Psoas muscle (tissue), 7 donors: ENCODE measurements at regions not wholly inside any gene's neighbourhood (a gene's known extent, or its start where the extent isn't known, plus 50 kb on each side); places are given as distances from the start of the nearest gene placed in this dataset.

Experiments used
- ATAC-seq, 4 donors: fragments of 200-7000 bp; cut with Tn5 transposase; one replicate each; pipeline ENCODE4 v1.9.1; 2020; ENCODE audit warnings: moderate library complexity in 3 of 4, mild to moderate bottlenecking in 2 of 4
- DNase-seq, 2 donors: peaks; one replicate each; pipeline ENCODE4 v3.0.0-alpha.2; 2020
- H3K27ac ChIP-seq: fragments of 200-600 bp; one replicate; pipeline ENCODE4 v1.8.0; 2022
- H3K27me3 ChIP-seq, 3 donors: fragments of 200-600 bp in 1 of 3; one replicate each; pipeline versions ENCODE4 v1.6.1 to v1.8.0; 2013 to 2022; ENCODE audit warnings: low read length in 2 of 3, mild to moderate bottlenecking in 2 of 3, moderate library complexity in 1 of 3; ENCODE audit not compliant: insufficient read depth in 3 of 3
- H3K36me3 ChIP-seq, 2 donors: fragments of 200-600 bp in 1 of 2; one replicate each; pipeline versions ENCODE4 v1.6.1 to v1.8.0; 2013 to 2022; ENCODE audit warnings: low read depth in 1 of 2, mild to moderate bottlenecking in 1 of 2, moderate library complexity in 1 of 2; ENCODE audit not compliant: insufficient read depth in 1 of 2
- H3K4me1 ChIP-seq: fragments of 200-600 bp; one replicate; pipeline ENCODE4 v1.8.0; 2022
- H3K4me3 ChIP-seq: fragments of 200-600 bp; one replicate; pipeline ENCODE4 v1.8.0; 2022; ENCODE audit warnings: mild to moderate bottlenecking
- H3K9me3 ChIP-seq: fragments of 200-600 bp; one replicate; pipeline ENCODE4 v1.8.0; 2022
- WGBS, 3 donors: extraction: QIAGEN DNeasy Blood & Tissue Kit; methylation state at CpG; one replicate each; pipeline versions ENCODE4 v1.1.6 to v1.1.7; 2013; 5-methylcytosine and 5-hydroxymethylcytosine counted together
- intact Hi-C, 2 donors: fragments of 100-400 bp; cut with DNase I; formaldehyde crosslinking; loops; one replicate each; pipeline versions ENCODE4 v1.11.0 to v1.14.2; 2022
- TF ChIP-seq, protein P1 (sequence below): fragments of 200-600 bp; IDR thresholded peaks from one replicate; pipeline ENCODE4 v1.8.0; 2022; ENCODE audit warnings: antibody characterized with exemption
- donor health status: healthy with polysubstance abuse.
- donor health status: DM: no; HTN: no; CAD: no; lungs with moderate emphysema.
- donor health status: Bipolar disorder and iron deficiency.
- donor health status: healthy.
- donor health status: DM: yes; HTN: yes; CAD: no.
- donor health status: DM: no; HTN: no; CAD: no.
- donor health status: DM: yes; HTN: yes; CAD: no.

DNA sequence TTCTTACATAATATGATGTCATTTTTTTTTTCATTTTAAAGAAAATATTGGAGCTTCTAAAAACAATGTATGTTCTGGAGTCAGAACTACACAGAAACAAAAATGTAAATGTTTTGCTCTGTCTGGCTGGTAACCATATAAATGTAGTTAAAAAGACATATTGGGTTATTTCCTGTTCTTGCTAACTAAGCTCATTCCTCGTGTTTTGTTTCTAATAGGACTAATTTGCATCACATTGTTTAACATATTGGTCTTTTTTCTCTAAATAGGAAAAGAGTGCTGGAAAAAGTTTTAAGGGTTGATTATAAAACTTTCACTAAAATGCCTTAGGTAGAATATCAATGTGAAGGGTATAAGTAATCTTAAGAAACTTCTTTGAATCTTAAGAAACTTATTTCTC lies 221.3 kb downstream of the SLC6A15 start:
- intact Hi-C loops: no loop called here
- no peak overlapping the region for H3K27ac ChIP-seq
- no peaks in the 10 kb centered on the region for H3K27me3 ChIP-seq
- H3K4me3 ChIP-seq: no peak overlapping the region
- no peaks in the 10 kb centered on the region for H3K9me3 ChIP-seq
- no peaks in the 10 kb centered on the region for H3K4me1 ChIP-seq
- TF ChIP-seq, protein P1, sequence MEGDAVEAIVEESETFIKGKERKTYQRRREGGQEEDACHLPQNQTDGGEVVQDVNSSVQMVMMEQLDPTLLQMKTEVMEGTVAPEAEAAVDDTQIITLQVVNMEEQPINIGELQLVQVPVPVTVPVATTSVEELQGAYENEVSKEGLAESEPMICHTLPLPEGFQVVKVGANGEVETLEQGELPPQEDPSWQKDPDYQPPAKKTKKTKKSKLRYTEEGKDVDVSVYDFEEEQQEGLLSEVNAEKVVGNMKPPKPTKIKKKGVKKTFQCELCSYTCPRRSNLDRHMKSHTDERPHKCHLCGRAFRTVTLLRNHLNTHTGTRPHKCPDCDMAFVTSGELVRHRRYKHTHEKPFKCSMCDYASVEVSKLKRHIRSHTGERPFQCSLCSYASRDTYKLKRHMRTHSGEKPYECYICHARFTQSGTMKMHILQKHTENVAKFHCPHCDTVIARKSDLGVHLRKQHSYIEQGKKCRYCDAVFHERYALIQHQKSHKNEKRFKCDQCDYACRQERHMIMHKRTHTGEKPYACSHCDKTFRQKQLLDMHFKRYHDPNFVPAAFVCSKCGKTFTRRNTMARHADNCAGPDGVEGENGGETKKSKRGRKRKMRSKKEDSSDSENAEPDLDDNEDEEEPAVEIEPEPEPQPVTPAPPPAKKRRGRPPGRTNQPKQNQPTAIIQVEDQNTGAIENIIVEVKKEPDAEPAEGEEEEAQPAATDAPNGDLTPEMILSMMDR: no peak
- no peak for DNase-seq
- 46 to 52% (median 47%) methylated on average over 1 of the region's 1 CpG for WGBS, 3 donors
- no peak for ATAC-seq
- no peaks in the 10 kb centered on the region for H3K36me3 ChIP-seq

DNA sequence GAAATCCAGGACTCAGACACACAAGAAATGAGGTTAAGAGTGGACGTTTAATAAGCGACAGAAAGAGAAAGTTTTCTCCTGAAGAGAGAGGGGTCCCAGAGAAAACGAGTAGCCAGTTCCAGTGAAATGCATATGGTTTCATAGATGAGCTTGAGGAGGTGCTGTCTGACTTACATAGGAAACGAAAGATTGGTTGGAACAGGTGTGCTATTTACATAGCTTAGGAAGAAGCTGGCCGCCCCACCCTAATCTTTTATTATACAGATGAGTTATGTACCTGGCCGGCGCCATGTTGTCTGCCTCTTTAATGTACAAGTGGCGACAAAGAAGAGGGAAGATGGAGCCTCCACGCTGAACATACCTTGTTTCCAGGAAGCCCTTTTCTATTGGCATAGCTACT lies 223.0 kb downstream of the SLC6A15 start:
- no peak for ATAC-seq
- Histone ChIP-seq H3K4me1 (no peaks in the 10 kb centered on the region), H3K36me3 (no peaks in the 10 kb centered on the region), H3K9me3 (no peaks in the 10 kb centered on the region), H3K27me3 (no peaks in the 10 kb centered on the region), H3K4me3 (no peak overlapping the region), H3K27ac (no peak overlapping the region)
- WGBS, 3 donors: 56 to 67% (median 63%) methylated on average over 9 of the region's 9 CpGs
- DNase-seq: no peak
- TF ChIP-seq, protein P1: no peak
- intact Hi-C loops: no loop called here

DNA sequence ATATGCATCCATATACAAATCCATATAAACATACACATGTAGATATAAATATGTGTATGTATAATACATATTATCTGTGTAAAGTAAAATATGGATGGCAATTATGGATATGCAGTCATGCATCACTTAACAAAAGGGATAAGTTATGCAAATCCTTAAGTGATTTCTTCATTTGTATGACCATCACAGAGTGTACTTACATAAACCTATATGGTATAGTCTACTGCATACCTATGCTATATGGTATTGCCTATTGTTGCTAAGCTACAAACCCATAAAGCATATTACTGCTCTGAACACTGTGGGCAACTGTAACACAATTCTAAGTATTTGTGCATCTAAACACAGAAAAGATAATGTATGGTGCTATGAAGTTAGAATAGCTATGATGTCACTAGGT lies 227.2 kb downstream of the SLC6A15 start:
- no peak overlapping the region for H3K4me3 ChIP-seq
- DNase-seq (no peak), ATAC-seq (no peak)
- intact Hi-C loops: no loop called here
- no peaks in the 10 kb centered on the region for H3K27me3 ChIP-seq
- H3K4me1 ChIP-seq: no peaks in the 10 kb centered on the region
- TF ChIP-seq, protein P1: no peak
- H3K27ac ChIP-seq: no peak overlapping the region
- no peaks in the 10 kb centered on the region for H3K36me3 ChIP-seq
- H3K9me3 ChIP-seq: no peaks in the 10 kb centered on the region

DNA sequence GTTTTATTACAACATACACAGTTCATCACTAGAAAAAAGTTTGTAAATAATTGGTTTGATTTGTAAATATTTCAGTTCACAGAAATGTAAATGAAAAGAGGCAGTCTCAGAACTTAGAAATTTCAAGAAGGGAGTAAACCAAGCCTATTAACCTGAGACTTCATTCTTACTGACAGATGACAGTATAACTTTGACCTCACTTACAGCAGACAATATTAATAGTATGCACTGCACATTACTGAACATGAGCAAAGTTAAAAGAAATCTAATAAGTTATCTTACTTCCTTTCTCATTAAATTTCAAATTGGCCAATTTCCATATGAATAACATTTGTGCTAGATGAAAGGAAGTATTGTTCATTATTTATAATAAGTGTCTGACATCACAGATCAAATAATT lies 235.8 kb downstream of the SLC6A15 start:
- Histone ChIP-seq H3K9me3 (no peaks in the 10 kb centered on the region), H3K27ac (no peak overlapping the region), H3K4me1 (no peaks in the 10 kb centered on the region), H3K27me3 (no peaks in the 10 kb centered on the region), H3K36me3 (no peaks in the 10 kb centered on the region), H3K4me3 (no peak overlapping the region)
- TF ChIP-seq, protein P1: no peak
- DNase-seq (no peak), ATAC-seq (no peak)
- intact Hi-C loops: no loop called here

DNA sequence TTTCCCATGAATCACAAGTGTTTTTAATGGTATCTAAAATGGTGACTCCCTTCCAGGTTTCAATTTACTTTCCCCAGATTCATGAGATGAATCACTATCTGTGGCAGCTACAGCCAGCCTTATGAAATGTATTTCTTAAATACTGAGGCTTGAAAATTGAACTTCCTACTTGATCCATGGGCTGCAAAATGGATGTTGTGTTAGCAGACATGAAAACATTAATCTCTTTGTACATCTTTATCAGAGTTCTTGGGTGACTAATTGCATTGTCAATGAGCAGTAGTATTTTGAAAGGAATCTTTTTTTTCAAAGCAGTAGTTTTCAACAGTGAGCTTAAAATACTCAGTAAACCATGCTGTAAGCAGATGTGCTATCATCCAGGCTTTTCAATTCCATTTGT lies 250.8 kb downstream of the SLC6A15 start:
- no peak for ATAC-seq
- no peak for DNase-seq
- no peaks in the 10 kb centered on the region for H3K4me1 ChIP-seq
- no peaks in the 10 kb centered on the region for H3K36me3 ChIP-seq
- TF ChIP-seq, protein P1: no peak
- H3K27me3 ChIP-seq: no peaks in the 10 kb centered on the region
- no peak overlapping the region for H3K27ac ChIP-seq
- no peaks in the 10 kb centered on the region for H3K9me3 ChIP-seq
- intact Hi-C loops: no loop called here
- H3K4me3 ChIP-seq: no peak overlapping the region
